NCI-H526 treated with DMSO at 0.1 percent for 48 hours (cell line): ENCODE measurements at regions not wholly inside any gene's neighbourhood (a gene's known extent, or its start where the extent isn't known, plus 50 kb on each side); places are given as distances from the start of the nearest gene placed in this dataset.
"Not testable (repeated sequence)": the region's sequence is repeated elsewhere in the genome, so short reads cannot be mapped to it uniquely, and the experiment has no call there.

Source experiments
- DNase-seq: peaks from one replicate; lab custom pipeline; 2025; lab: John Stamatoyannopoulos, UW

DNA sequence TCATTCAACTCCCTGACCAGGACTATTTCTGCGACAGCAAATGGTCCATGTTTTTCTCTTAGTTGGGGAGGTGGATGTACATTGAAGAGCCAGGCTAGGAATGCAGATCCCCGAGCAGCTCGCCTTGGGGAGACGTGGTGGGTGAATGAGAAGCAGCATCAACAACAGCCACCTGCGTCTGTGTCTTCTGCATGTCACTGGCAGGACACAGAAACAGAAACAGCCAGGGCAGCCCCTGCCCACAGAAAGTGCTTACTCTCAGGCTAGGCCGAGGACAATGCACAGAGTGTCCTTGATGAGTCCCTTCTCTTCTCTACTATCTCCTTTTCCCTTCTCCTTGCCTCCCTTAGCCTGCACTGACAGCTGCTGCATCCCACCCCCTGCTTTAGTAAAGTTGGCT lies 541.9 kb upstream of the CADM1 start:
- DNase-seq, result no peak

DNA sequence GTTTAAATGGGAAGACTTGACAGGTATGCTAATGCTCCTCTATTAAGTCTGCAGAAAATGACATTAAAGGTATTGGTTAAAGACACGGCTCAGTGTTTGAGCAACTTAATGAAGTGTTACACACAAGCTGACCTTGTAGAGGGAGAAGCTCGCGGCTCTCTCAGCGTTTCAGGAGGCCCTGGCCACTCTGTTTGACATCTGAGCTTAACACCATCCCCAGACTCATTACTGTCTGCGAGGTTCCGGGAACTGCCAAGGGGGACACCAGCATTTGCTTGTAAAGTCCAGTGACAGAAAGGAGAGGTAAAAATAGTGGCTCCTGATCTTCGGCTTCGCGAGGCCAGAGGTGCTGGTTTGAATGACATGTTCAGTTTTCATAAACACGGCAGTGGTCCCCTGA lies 540.7 kb upstream of the CADM1 start:
- no peak for DNase-seq

DNA sequence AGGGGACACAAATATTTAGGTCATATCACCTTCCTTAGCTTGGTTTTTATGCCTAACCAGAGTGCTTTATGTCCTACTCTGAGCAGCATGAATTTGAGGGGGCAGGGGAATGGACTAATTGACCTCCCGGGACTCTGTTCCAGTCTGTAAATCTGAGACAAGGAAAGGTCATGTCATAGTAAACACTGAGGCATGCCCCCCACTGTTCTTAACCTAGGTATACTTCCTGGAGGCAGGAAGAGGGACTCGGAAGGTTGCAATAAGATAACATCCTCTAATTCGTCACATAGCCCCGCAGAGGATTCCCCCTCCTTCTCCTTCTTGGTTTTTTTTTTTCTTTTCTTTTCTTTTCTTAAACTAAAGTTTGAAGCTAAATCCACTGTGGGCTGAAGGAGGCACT lies 540.3 kb upstream of the CADM1 start:
- DNase-seq, result no peak

DNA sequence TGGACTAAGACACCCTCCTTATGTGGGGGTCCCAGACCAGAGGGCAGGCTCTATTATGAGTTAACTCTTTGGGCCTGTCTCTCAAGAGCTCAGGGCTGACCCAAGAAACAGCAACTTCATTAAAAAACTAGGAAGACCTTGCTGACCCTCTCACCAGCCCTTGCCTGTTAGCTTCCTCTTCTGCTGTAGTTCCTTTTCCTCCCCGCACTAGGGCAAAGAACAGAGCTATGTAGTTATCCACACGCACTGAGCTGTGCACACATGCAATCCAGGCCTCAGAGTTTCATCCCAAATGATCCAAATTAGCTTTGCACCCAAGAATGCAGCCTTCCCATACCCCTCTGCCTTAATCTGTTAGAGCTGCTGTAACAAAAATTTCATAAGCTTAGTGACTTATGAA lies 539.6 kb upstream of the CADM1 start:
- no peak for DNase-seq

DNA sequence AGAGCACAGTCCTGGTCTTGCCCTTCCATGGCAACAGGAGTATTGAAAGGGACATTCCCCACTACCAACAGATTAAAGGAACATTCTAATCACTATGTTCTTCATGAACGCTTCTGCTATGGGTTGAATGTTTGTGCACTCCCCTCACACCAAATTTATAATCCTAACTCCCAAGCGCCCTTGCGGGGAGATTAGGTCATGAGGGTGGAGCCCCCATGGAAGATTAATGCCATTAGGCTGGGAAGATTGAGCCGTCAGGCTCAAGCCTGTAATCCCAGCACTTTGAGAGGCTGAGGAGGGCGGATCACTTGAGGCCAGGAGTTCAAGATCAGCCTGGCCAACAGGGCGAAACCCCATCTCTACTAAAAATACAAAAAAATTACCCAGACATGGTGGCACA lies 538.8 kb upstream of the CADM1 start:
- DNase-seq, result not testable (repeated sequence)

DNA sequence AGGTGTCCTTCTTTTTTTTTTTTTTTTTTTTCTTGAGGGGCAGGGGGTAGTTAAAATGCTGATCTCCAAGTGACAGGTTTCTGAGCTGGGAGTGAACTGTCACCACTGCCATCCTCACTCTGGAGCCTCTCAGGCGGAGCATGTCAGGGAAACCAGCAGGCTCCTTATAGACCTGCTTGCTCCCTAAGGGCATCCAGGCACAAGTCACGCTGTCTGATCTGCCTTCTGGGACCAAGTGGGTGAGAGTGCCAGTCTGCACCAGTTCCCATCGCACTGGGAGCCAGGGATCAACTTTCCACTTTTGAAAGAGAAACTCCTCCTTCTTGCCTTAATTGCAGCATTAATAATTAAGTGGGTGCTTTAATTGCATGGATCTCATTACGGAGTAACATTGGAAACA lies 537.9 kb upstream of the CADM1 start:
- no peak for DNase-seq

DNA sequence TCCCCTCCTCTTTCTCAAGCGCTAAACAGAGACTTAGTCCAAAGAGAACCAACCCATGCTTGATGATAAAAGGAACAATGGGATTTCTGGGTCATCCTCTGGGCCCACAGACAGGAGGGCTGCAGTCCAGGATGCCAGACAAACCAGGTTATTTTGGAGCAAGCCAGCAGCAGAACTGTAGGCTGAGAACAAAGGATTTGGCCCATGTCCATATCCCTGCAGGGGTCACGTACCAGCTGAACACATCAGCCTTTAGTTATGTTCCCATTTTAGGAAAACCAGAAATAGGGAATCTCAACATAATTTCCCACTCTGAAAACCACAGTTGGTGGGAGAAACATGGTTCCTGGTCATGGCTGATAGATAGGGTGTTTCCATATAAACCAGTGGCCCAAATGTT lies 533.6 kb upstream of the CADM1 start:
- no peak for DNase-seq

DNA sequence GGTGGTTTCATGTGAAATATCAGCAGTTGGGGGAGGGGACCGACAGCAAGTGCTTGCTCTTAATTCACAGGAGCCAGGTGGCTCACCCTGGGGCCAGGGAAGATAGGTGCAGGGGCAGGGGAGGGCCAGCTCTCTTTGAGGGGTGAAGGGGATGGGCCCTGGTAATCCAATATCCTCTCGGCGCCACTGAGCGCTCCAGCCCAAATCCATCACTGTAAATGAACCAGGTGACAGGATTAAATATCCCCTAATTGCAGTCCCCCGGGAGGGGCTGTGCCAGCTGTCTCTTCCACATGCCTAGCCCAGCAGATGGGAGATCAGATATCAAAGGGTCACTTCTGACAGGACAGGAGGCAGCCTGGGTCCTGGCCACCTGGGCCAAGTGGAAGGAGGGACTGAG lies 531.8 kb upstream of the CADM1 start:
- DNase-seq, result peak; percentile 49

DNA sequence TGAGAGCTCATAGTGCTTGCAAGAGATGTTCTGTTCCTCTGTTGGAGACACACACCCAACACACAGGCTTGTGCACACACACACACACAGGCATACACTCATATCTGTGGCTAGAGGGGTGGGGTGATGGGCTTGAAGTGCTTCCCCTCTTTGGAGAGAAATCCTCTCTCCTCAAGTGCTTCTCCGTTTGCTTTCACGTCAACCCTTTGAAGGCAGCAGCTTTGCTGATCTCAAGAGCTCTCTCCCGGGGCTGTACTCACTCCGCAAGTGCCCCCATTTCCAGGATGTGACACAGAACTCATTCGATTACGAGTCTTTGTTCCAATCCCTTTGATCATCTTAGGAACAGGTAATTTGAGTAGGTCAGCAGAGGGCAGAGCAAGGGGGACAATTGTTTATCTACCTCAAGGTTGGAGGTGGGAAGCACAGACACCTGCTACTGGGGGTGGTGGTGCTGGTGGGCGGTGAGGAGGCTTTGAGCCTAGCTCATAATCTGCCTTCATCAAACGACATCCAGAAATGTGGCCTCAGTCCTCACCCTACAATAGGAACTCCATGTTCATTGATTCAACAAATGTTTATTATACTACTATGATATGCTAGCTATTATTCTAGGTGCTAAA lies 529.8 kb upstream of the CADM1 start:
- DNase-seq, result no peak

DNA sequence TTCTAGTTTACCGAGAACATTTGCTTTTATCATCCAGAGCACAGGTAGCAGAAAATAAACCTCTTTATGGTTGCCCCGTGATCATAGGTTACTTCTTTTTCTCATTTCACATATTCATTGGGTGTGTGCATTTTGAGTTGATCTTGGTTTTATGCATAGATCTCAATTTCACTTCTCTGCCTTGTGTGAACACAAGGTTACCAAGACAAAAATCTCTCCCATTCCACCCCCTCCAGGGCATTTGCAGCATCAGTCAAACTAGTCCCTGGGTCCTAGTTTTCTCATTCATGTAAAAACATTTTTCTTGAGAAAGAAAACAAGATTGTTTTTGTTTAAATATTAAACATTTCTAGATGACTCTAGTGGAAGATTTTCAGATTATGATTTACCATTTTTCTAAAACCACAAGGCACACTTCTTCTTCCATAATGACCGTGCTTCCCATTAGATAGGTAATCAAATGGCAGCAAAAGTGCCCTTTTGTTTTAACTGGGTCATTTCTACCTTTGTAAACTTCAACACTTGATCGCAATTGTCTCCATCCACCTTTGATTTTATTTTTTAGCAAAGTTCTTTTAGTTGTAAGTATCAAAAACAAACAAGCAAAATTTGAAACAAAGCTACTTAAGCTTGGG lies 526.6 kb upstream of the CADM1 start:
- no peak for DNase-seq

DNA sequence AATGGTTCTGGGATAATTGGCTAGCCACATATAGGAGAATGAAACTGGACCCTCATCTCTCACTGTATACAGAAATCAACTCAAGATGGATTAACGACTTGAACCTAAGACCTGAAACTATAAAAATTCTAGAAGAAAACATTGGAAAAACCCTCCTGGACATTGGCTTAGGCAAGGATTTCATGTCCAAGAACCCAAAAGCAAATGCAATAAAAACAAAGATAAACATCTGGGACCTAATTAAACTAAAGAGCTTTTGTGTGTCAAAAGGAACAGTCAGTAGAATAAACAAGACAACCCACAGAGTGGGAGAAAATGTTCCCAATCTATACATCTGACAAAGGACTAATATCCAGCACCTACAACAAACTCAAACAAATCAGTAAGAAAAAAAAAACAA lies 524.3 kb upstream of the CADM1 start:
- DNase-seq, result not testable (repeated sequence)

DNA sequence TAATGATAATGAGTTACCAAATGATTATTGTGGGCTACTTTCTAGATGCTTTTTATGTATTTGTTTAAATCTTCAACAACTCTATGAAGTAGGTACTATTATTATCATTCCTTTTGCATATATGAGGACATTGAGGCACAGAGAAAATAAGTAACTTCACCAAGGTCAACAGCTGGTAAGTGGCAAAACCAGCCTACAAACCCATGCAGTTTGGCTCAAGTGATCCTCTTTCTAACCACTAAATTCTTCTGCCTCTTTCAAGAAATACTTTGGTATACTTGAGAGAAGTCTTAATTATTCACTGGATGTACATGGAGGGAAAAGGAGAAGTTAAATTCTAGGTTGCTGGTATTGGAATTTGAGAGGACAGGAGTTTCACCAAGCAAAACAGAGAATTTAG lies 495.2 kb upstream of the CADM1 start:
- DNase-seq, result no peak

DNA sequence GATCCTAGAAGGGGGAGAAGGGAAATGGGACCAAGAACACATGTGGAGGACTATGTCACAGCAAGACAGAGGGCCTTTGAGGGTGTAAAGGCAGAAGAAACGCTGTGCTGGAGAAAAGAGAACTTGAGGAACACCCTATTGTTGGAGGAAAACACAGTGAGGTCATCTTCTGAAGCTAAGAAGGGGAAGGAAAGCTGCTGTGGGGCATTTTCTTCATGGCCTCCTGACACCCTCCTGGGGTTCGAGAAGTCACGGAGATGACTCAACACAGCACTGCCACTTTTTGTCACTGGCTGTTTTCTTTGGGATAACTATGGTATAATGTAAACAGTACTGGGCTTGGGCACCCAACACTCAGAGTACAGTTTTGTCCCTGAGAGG lies 492.6 kb upstream of the CADM1 start:
- no peak for DNase-seq

DNA sequence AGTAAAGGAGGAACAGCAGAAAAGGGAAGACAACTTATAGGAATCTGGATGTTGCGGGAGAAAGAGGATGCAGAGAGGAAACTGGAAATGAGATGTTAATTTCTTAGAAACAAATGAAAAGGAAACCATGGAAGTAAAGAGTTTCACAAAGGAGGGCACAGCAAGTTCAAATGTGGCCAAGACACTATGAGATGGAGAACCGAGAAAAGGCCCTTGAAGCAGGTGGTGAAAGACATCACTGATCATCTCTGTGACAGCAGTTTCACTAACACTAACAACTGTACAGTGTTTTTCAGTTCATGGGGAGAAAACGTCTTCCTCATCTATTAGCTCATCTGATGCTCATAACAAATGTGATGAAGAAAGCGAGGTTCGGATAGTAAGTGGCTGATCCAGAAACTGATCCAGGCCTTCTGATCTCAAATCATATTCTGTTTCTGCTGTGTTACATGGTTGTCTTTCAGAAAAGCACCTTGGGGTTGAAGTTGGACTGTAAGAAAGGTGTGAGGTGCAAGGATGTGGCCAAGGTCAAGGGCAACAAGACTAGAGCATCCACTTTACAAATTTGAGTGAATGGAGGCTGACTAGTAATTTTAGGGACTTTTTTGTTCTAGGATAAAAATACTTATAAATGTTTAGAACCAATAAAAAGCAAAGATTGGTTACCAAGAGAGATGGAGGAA lies 492.1 kb upstream of the CADM1 start:
- no peak for DNase-seq

DNA sequence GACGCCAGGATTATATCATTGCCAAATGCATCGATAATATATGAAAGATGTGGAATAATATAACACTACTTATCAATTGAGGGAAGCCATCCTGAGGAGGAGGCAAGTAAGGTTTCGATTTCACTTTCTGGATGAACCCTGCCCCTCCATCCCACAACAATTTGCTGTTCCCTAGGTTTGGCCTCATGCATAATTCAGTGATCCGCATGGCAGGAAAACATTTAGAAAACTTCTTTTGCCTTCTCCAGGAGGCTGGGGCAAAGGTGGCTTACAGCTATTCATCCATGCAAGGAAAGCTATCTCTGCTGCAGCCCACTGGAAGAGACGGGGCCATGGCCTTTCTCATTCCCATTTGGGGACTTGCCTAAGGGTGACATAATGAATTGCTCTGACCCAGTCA lies 489.4 kb upstream of the CADM1 start:
- DNase-seq, result no peak

DNA sequence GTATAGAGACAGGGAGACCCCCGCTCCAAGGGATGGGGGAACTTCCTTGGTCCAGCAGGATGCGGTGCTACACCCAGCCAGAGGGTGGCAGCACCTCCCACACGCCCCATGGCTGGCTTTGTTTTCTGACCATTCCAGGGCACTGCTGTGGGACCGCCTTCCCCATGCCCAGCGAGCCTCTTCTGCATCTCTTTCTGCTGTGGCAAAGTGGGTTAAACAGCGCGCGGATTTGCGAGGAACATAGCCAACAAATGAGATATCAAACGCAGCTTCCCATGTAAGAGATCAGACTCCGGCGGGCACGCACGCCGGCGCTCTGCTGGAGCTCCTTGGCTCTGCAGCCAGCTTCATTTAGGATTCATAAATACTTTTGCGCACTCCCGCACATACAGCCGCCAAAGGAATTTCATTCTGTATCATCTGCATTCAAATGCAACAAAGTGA lies 485.8 kb upstream of the CADM1 start:
- DNase-seq, result peak; percentile 79

DNA sequence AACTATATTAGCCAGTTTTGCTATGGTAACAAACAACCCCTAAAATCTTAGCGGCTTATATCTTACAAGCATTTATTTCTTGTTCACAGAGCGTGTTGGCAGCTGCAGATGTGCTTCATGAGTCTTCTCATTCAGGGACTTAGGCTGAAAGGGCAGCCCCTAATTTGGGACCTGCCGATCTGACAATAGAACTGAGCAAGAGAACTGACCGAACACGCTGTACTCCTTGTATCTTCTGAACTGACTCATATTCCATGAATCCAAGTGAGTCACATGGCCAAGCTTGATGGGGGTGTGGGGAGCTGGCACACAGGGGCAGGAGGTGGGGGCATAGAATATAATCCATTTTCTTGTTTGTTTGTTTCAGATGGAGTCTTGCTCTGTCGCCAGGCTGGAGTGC lies 481.7 kb upstream of the CADM1 start:
- DNase-seq, result no peak

DNA sequence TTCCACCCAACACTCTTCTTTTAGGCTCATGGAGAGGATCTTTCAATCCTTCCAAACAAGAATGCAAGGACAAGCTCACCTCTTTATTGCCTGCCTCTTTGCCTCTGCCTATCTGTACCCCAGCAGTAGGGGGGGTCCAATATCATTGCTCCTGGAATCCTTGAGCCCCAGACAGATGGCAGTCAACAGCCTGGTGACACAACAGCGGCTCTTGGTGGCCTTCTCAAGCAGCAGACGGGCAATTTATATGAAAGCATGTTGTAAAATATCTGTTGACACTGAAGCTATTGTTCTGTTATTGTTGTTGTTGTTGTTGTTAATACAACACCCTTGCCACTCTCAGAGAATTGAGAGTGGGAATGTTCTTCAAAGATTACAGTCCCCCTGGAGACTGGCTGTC lies 480.0 kb upstream of the CADM1 start:
- no peak for DNase-seq

DNA sequence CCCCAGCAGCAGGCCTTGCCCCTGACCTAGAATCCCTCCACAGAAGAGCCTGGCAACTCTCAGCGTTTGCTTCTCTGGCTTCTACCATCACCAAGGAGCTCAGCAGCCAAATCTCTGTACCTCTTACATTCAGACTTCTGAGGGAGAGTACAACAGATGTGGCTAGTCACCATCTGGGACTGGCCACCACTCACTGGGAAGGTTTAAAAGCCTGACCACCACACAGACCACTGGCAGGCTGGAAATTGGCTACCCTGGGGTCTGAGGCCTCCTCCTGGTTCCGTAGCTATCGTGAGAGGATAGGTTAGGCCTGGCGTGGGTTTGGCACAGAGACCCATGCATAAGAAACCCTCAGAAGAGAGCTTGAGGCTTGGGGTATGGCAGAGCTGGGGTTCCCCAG lies 478.5 kb upstream of the CADM1 start:
- DNase-seq, result no peak

DNA sequence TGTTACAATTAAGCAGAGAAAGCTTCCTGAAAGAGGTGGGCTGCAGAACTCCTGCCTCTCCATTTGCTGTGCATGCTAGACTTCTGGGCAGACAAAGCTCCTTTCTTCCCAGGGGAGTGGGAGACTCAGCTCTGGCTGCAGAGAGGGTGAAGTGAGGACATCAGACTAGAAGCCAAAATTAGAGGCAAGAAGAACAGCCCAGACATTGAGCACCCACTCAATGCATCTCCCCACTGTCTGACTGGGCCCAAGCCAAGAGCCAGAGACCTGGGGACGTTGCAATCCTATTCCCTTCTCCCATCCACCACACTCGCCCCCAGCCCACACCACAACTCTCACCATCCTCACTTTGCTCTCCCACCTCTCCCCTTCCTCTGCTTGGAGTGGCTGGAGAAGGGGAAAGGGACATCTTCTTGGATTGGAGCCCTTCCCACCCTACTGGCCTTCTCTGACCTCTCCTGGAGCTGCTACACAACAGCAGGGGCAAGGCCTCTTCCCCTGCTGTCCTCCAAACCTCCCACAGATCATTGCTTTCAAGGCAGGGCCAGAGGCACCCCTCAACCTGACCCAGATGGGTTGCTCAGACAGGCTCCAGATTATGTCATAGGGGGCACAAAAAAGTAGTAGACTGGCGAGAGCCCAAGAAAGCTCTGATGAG lies 477.7 kb upstream of the CADM1 start:
- DNase-seq, result no peak

DNA sequence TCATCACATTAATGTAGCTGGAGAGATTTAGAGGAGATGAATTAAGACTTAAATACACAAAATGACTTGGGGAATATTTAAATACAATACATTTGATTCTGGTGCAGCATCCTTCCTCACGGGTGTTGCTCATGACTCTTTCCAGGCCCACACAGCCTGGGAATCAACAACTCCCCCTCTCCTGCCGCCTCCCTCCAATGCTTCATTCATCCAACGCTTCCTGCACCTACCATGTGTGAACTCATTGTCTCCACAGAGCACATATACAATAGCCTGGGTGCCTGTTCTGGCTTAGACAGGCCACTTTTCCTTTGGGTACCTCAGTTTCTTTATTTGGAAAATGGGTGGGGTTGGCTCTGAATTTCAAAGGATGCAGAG lies 476.9 kb upstream of the CADM1 start:
- no peak for DNase-seq

DNA sequence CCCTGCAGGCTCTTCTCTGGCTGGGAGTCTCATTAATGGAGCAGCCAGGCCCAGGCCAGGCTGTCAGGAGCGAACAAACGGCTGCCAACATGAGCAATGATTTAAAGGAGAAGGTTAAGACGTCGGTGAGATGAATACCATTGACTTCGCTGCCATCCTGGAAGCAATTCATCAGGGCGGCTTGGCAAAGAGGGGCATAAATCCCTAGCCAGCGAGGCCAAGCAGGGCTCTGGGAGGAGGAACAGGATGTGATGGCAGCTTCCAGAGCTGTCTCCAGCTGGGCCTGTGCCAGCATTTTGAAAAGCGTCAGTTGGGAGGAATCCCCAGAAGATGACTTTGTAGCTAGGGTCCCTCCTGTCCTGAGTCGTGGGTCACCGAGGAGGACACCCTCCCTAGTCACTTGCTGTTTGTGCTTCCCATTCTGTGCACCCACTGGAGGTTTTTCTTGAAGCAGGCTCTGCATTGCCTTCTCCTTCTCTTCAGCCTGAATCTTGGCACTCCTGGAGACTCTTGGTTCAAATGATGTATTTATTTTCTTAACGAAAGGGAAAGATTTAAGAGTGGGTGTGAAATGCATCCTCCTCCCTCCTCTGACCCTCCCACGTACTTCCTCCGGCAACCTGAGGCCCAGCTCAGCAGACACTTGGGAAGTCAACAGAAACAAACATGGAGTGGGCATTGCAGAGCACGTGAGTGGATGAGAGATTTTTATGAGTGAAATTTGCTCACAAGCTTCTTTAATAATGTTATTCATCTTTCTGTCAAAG lies 476.3 kb upstream of the CADM1 start:
- DNase-seq, result no peak

DNA sequence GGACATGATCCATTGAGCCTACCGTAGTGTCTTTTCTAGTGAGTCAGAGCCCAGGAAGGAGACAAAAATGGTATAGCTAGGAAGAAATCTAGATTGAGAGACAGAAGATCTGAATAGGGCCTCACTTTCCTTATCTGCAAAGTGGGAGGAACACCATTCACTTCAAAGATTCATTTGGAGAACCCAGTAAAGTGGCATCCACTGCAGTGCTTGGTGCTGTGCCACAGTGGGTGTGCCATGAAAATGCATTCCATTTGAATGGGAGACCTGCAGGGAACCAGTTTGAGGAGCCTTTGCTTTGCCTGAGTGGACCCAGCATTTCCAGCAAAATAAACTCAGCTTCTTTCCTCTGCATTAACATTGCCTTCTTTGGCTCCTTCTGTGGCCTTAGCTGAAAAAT lies 470.5 kb upstream of the CADM1 start:
- DNase-seq, result no peak
